ENCODE measurements at regions not wholly inside any gene's neighbourhood (a gene's known extent, or its start where the extent isn't known, plus 50 kb on each side); places are given as distances from the start of the nearest gene placed in this dataset.

GRCh38 chr2:234669621-234670020, 172.7 kb upstream of the ARL4C start:
- Histone ChIP-seq H3K4me2 (ENCODE audit: insufficient read depth, low read length) (no peak overlapping the region), H3K4me3 (ENCODE audit: low read depth in 1 of 2, low read length in 2 of 2) (no peak overlapping the region), H2AFZ (ENCODE audit: low read depth, low read length) (no peak overlapping the region), H3K27me3 (ENCODE audit: insufficient read depth, low read length, poor library complexity) (peaks cover 5% of the 10 kb centered on the region), H4K20me1 (ENCODE audit: insufficient read depth, low read length) (no peaks in the 10 kb centered on the region), H3K36me3 (ENCODE audit: insufficient read depth, low read length) (no peaks in the 10 kb centered on the region), H3K79me2 (ENCODE audit: insufficient read depth, low read length) (no peaks in the 10 kb centered on the region), H3K27ac (ENCODE audit: low read length) (no peak overlapping the region), H3K9me3 (ENCODE audit: insufficient read depth, low read length, severe bottlenecking) (no peaks in the 10 kb centered on the region), H3K4me1 (ENCODE audit: insufficient read depth, low read length) (no peaks in the 10 kb centered on the region), H3K9ac (ENCODE audit: low read depth, low read length) (no peak overlapping the region)
- TF ChIP-seq EZH2 (IDR thresholded peaks at IDR 0.05; ENCODE audit: borderline replicate concordance, low read depth, low read length, severe bottlenecking) (no peak), CTCF (IDR thresholded peaks at IDR 0.05; ENCODE audit: borderline replicate concordance, extremely low read depth, low read length, poor library complexity, severe bottlenecking) (peak; percentile 28)
- ATAC-seq (ENCODE audit: insufficient read depth, low read depth) (no peak), DNase-seq (no peak)

- peaks cover 5% of the 10 kb centered on the region for H3K27me3 ChIP-seq (ENCODE audit: insufficient read depth, low read length, poor library complexity)
- H3K4me3 ChIP-seq (ENCODE audit: low read depth in 1 of 2, low read length in 2 of 2) = no peak overlapping the region
- ATAC-seq (ENCODE audit: insufficient read depth, low read depth) (no peak), DNase-seq (no peak)
- H3K4me1 ChIP-seq (ENCODE audit: insufficient read depth, low read length) = no peaks in the 10 kb centered on the region
- no peaks in the 10 kb centered on the region for H4K20me1 ChIP-seq (ENCODE audit: insufficient read depth, low read length)
- H3K9me3 ChIP-seq (ENCODE audit: insufficient read depth, low read length, severe bottlenecking) = no peaks in the 10 kb centered on the region
- no peak overlapping the region for H3K9ac ChIP-seq (ENCODE audit: low read depth, low read length)
- no peak overlapping the region for H2AFZ ChIP-seq (ENCODE audit: low read depth, low read length)
- TF ChIP-seq CTCF (IDR thresholded peaks at IDR 0.05; ENCODE audit: borderline replicate concordance, extremely low read depth, low read length, poor library complexity, severe bottlenecking) (no peak), EZH2 (IDR thresholded peaks at IDR 0.05; ENCODE audit: borderline replicate concordance, low read depth, low read length, severe bottlenecking) (no peak)
- H3K4me2 ChIP-seq (ENCODE audit: insufficient read depth, low read length) = no peak overlapping the region
- no peaks in the 10 kb centered on the region for H3K36me3 ChIP-seq (ENCODE audit: insufficient read depth, low read length)
- no peak overlapping the region for H3K27ac ChIP-seq (ENCODE audit: low read length)
- H3K79me2 ChIP-seq (ENCODE audit: insufficient read depth, low read length) = no peaks in the 10 kb centered on the region
These were observed 172.1 kb upstream of the ARL4C start for GRCh38 chr2:234669001-234669400.

- H3K27ac ChIP-seq (ENCODE audit: low read length) = no peak overlapping the region
- DNase-seq (no peak), ATAC-seq (ENCODE audit: insufficient read depth, low read depth) (no peak)
- no peak overlapping the region for H3K9ac ChIP-seq (ENCODE audit: low read depth, low read length)
- H3K79me2 ChIP-seq (ENCODE audit: insufficient read depth, low read length) = no peaks in the 10 kb centered on the region
- H3K4me1 ChIP-seq (ENCODE audit: insufficient read depth, low read length) = no peaks in the 10 kb centered on the region
- no peak overlapping the region for H3K4me3 ChIP-seq (ENCODE audit: low read depth in 1 of 2, low read length in 2 of 2)
- H3K27me3 ChIP-seq (ENCODE audit: insufficient read depth, low read length, poor library complexity) = peaks cover 5% of the 10 kb centered on the region
- H3K9me3 ChIP-seq (ENCODE audit: insufficient read depth, low read length, severe bottlenecking) = no peaks in the 10 kb centered on the region
- no peaks in the 10 kb centered on the region for H4K20me1 ChIP-seq (ENCODE audit: insufficient read depth, low read length)
- no peak overlapping the region for H2AFZ ChIP-seq (ENCODE audit: low read depth, low read length)
- no peak overlapping the region for H3K4me2 ChIP-seq (ENCODE audit: insufficient read depth, low read length)
- no peaks in the 10 kb centered on the region for H3K36me3 ChIP-seq (ENCODE audit: insufficient read depth, low read length)
- no peak for TF ChIP-seq CTCF (IDR thresholded peaks at IDR 0.05; ENCODE audit: borderline replicate concordance, extremely low read depth, low read length, poor library complexity, severe bottlenecking)
These were observed 170.0 kb upstream of the ARL4C start for GRCh38 chr2:234666911-234667310.

GRCh38 chr2:234665304-234665703, 168.4 kb upstream of the ARL4C start:
- H3K4me3 ChIP-seq (ENCODE audit: low read depth in 1 of 2, low read length in 2 of 2) = no peak overlapping the region
- H3K4me1 ChIP-seq (ENCODE audit: insufficient read depth, low read length) = no peaks in the 10 kb centered on the region
- H3K79me2 ChIP-seq (ENCODE audit: insufficient read depth, low read length) = no peaks in the 10 kb centered on the region
- H3K9ac ChIP-seq (ENCODE audit: low read depth, low read length) = no peak overlapping the region
- no peak overlapping the region for H2AFZ ChIP-seq (ENCODE audit: low read depth, low read length)
- H3K27me3 ChIP-seq (ENCODE audit: insufficient read depth, low read length, poor library complexity) = peaks cover 5% of the 10 kb centered on the region
- H3K27ac ChIP-seq (ENCODE audit: low read length) = no peak overlapping the region
- no peaks in the 10 kb centered on the region for H4K20me1 ChIP-seq (ENCODE audit: insufficient read depth, low read length)
- ATAC-seq (ENCODE audit: insufficient read depth, low read depth) (no peak), DNase-seq (no peak)
- H3K9me3 ChIP-seq (ENCODE audit: insufficient read depth, low read length, severe bottlenecking) = no peaks in the 10 kb centered on the region
- H3K36me3 ChIP-seq (ENCODE audit: insufficient read depth, low read length) = no peaks in the 10 kb centered on the region
- H3K4me2 ChIP-seq (ENCODE audit: insufficient read depth, low read length) = no peak overlapping the region
- no peak for TF ChIP-seq CTCF (IDR thresholded peaks at IDR 0.05; ENCODE audit: borderline replicate concordance, extremely low read depth, low read length, poor library complexity, severe bottlenecking)
- TF ChIP-seq EZH2 (IDR thresholded peaks at IDR 0.05; ENCODE audit: borderline replicate concordance, low read depth, low read length, severe bottlenecking) = no peak

Measured in DND-41 (cell line).